Suprapubic skin (tissue), 4 donors: ENCODE measurements at regions not wholly inside any gene's neighbourhood (a gene's known extent, or its start where the extent isn't known, plus 50 kb on each side); places are given as distances from the start of the nearest gene placed in this dataset.

Source experiments
- DNase-seq, 2 donors: peaks; one replicate each; pipeline ENCODE4 v3.0.0-alpha.2; 2019; ENCODE audit warnings: low spot score in 2 of 2
- H3K27ac ChIP-seq: fragments of 200-600 bp; sonication (generic); one replicate; pipeline ENCODE4 v1.5.1; 2019
- H3K27me3 ChIP-seq: fragments of 200-600 bp; sonication (generic); one replicate; pipeline ENCODE4 v1.5.1; 2019
- H3K36me3 ChIP-seq: fragments of 200-600 bp; sonication (generic); one replicate; pipeline ENCODE4 v1.5.1; 2019
- H3K4me1 ChIP-seq: fragments of 200-600 bp; sonication (generic); one replicate; pipeline ENCODE4 v1.5.1; 2019
- H3K4me3 ChIP-seq: fragments of 200-600 bp; sonication (generic); one replicate; pipeline ENCODE4 v1.5.1; 2019; ENCODE audit warnings: mild to moderate bottlenecking
- H3K9me3 ChIP-seq: fragments of 200-600 bp; sonication (generic); one replicate; pipeline ENCODE4 v1.5.1; 2019
- EP300 ChIP-seq: sonication (generic); formaldehyde crosslinking; IDR thresholded peaks from one replicate; pipeline ENCODE4 v1.6.1; 2017; ENCODE audit warnings: antibody characterized with exemption
- POLR2A ChIP-seq, 2 donors: fragments of 450-650 bp; IDR thresholded peaks; one replicate each; pipeline ENCODE4 v1.6.1; 2017; ENCODE audit warnings: antibody characterized with exemption in 2 of 2, mild to moderate bottlenecking in 2 of 2, moderate library complexity in 2 of 2
- POLR2AphosphoS5 ChIP-seq, 3 donors: sonication (generic); formaldehyde crosslinking; IDR thresholded peaks; one replicate each; pipeline ENCODE4 v1.6.1; 2017; ENCODE audit warnings: antibody characterized with exemption in 3 of 3
- WGBS: methylation state at CpG from one replicate; pipeline ENCODE4 v1.1.5; 2018; 5-methylcytosine and 5-hydroxymethylcytosine counted together
- TF ChIP-seq, protein P1 (sequence below), 2 donors: fragments of 200-600 bp in 1 of 2; fragments of 450-650 bp in 1 of 2; sonication (generic) in 1 of 2; IDR thresholded peaks; one replicate each; pipeline ENCODE4 v1.5.1; 2016 to 2019; ENCODE audit warnings: antibody characterized with exemption in 2 of 2, mild to moderate bottlenecking in 1 of 2, moderate library complexity in 1 of 2

DNA sequence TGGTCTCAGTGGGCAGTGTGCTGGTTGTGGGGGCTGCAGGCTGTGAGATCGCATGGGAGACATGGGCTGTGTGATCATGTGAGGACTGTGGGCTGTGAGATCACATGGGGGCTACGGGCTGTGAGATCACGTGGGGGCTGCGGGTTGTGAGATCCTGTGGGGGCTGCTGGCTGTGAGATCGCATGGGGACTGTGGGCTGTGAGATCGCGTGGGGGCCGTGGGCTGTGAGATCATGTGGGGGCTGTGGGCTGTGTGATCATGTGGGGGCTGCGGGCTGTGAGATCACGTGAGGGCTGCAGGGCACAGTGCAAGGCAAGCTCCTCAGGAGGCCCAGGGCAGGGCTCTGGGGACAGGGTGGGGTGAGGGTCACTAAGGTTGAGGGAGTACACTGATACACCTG lies 140.5 kb upstream of the CST7 start:
- Histone ChIP-seq H3K9me3 (no peaks in the 10 kb centered on the region), H3K4me3 (no peak overlapping the region), H3K27ac (no peak overlapping the region), H3K36me3 (no peaks in the 10 kb centered on the region), H3K27me3 (peaks cover 4% of the 10 kb centered on the region), H3K4me1 (no peaks in the 10 kb centered on the region)
- no peak for DNase-seq
- WGBS = 89% methylated on average over 10 of the region's 10 CpGs
- no peak for TF ChIP-seq POLR2A (IDR thresholded peaks at IDR 0.05)
- TF ChIP-seq, protein P1, sequence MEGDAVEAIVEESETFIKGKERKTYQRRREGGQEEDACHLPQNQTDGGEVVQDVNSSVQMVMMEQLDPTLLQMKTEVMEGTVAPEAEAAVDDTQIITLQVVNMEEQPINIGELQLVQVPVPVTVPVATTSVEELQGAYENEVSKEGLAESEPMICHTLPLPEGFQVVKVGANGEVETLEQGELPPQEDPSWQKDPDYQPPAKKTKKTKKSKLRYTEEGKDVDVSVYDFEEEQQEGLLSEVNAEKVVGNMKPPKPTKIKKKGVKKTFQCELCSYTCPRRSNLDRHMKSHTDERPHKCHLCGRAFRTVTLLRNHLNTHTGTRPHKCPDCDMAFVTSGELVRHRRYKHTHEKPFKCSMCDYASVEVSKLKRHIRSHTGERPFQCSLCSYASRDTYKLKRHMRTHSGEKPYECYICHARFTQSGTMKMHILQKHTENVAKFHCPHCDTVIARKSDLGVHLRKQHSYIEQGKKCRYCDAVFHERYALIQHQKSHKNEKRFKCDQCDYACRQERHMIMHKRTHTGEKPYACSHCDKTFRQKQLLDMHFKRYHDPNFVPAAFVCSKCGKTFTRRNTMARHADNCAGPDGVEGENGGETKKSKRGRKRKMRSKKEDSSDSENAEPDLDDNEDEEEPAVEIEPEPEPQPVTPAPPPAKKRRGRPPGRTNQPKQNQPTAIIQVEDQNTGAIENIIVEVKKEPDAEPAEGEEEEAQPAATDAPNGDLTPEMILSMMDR (IDR thresholded peaks at IDR 0.05) = no peak
- no peak for TF ChIP-seq EP300
- TF ChIP-seq POLR2AphosphoS5 (IDR thresholded peaks at IDR 0.05) = no peak

DNA sequence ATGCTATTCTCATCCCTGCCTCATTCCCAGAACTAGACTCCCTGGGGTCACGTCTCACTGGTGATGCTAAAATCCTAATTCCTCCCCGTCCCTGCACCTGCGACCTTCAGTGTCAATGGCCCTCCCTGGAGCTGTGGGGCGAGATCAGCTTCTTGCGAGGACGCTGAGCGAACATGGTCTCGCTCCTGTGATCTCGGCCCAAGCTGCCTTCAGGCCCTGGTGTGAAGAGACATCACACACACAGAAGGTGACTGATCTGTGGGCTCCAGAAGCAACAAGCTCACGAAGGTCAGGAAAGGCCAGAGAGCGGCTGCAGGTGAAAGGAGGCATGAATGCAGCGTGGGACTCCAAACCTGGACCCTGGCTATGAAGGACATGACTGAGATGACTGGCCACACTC lies 139.5 kb upstream of the CST7 start:
- Histone ChIP-seq H3K9me3 (no peaks in the 10 kb centered on the region), H3K27ac (no peak overlapping the region), H3K4me1 (no peaks in the 10 kb centered on the region), H3K4me3 (no peak overlapping the region), H3K27me3 (peaks cover 4% of the 10 kb centered on the region), H3K36me3 (no peaks in the 10 kb centered on the region)
- TF ChIP-seq, protein P1 (IDR thresholded peaks at IDR 0.05) = no peak
- WGBS = 89% methylated on average over 12 of the region's 12 CpGs
- no peak for DNase-seq

GRCh38 chr20:24810676-24811407 lies 138.2 kb upstream of the CST7 start:
- H3K4me1 ChIP-seq = no peaks in the 10 kb centered on the region
- H3K27ac ChIP-seq = no peak overlapping the region
- WGBS = 70% methylated on average over 6 of the region's 6 CpGs
- peaks cover 7% of the 10 kb centered on the region for H3K27me3 ChIP-seq
- H3K4me3 ChIP-seq = no peak overlapping the region
- no peaks in the 10 kb centered on the region for H3K36me3 ChIP-seq
- DNase-seq = no peak
- TF ChIP-seq, protein P1 (IDR thresholded peaks at IDR 0.05) = no peak
- TF ChIP-seq POLR2A (IDR thresholded peaks at IDR 0.05) (no peak), EP300 (no peak), POLR2AphosphoS5 (IDR thresholded peaks at IDR 0.05) (no peak)
- H3K9me3 ChIP-seq = no peaks in the 10 kb centered on the region

- TF ChIP-seq, protein P1 (IDR thresholded peaks at IDR 0.05) = no peak
- TF ChIP-seq POLR2A (IDR thresholded peaks at IDR 0.05) (no peak), EP300 (no peak), POLR2AphosphoS5 (IDR thresholded peaks at IDR 0.05) (no peak)
- H3K4me1 ChIP-seq = no peaks in the 10 kb centered on the region
- H3K27me3 ChIP-seq = peaks cover 7% of the 10 kb centered on the region
- H3K4me3 ChIP-seq = no peak overlapping the region
- H3K27ac ChIP-seq = no peak overlapping the region
- DNase-seq = no peak
- 45% methylated on average over 6 of the region's 6 CpGs for WGBS
- no peaks in the 10 kb centered on the region for H3K9me3 ChIP-seq
- H3K36me3 ChIP-seq = no peaks in the 10 kb centered on the region
Measured at GRCh38 chr20:24812373-24812772, 136.7 kb upstream of the CST7 start.

DNA sequence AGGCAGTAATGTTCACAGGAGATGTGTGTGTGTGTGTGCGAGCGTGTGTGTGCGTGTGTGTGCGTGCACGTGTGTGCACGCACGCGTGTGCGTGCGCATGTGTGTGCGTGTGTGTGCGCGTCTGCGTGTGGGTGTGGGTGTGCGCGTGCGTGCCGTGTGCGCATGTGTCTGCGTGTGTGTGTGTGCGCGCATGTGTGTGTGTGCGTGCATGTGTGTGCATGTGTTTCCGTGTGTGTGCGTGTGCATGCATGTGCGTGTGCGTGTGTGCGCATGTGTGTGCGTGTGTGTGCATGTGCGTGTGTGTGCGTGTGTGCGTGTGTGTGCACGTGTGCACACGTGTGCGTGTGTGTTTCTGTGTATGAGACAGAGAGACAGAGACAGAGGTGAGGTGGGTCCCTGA lies 136.0 kb upstream of the CST7 start:
- Histone ChIP-seq H3K27ac (no peak overlapping the region), H3K4me3 (no peak overlapping the region), H3K4me1 (no peaks in the 10 kb centered on the region), H3K27me3 (peaks cover 7% of the 10 kb centered on the region), H3K9me3 (no peaks in the 10 kb centered on the region), H3K36me3 (no peaks in the 10 kb centered on the region)
- TF ChIP-seq, protein P1 (IDR thresholded peaks at IDR 0.05) = no peak
- TF ChIP-seq POLR2A (IDR thresholded peaks at IDR 0.05) (no peak), POLR2AphosphoS5 (IDR thresholded peaks at IDR 0.05) (no peak)
- 85% methylated on average over 35 of the region's 35 CpGs for WGBS
- no peak for DNase-seq
